ENCODE measurements at regions not wholly inside any gene's neighbourhood (a gene's known extent, or its start where the extent isn't known, plus 50 kb on each side); places are given as distances from the start of the nearest gene placed in this dataset.
"Not testable (repeated sequence)": the region's sequence is repeated elsewhere in the genome, so short reads cannot be mapped to it uniquely, and the experiment has no call there.

DNA sequence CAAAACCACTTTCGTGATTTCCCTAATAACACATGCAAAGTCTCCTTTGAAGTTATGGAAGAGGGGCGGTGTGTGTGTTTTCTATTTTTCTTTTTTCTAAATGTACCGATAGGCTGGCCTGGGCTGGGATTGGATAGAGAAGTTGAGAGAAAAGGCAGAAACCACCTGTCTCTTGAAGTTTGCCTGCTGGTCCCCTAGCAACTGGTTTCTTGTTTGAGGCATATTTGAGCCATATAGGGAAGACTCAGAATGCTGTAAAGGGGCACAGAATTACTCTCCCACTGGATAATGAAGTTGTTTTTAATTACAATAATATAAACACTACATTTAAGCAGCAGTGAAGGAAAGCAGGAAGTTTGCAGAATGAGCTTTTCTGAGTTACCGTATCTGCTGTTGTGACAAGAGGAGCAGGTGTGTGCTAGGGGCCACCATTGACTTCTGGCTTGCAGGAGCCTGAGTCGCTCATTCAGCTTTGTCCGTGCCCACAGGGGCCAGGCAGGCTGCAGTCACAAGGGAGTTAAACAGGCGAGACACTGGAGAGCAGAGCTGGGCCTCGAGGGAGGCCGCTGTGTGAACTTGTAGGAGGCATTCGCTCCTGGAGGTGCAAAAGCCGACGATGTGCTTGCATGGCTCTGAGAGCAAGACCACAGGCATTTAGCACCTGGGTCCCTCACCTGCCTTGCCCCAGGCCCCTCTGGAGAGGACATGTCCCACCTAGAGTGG lies 173.8 kb upstream of the RGS6 start:
- intact Hi-C loops (cut with DNase I) = no loop called here
- ATAC-seq (ENCODE audit: poor library complexity) (no peak), DNase-seq (no peak)

DNA sequence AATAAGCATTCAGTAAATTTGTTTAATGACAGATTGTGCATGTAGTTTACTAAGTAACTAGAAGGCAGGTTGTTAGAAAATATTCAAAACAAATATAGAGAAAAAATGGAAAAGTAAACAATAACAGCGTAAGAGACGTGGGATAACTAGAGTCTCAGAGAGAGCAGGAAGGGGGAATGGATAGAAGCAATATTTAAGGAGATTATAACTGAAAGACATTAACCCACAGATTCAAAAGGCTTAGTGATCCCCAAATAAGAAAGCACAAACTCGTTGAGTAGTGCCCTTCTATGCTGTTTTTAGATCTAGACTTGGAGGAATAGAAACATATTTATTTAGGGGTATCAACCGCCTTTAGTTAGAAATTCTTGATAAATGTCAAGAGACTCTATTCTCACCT lies 169.7 kb upstream of the RGS6 start:
- DNase-seq (no peak), ATAC-seq (ENCODE audit: poor library complexity) (no peak)
- intact Hi-C loops (cut with DNase I) = no loop called here

DNA sequence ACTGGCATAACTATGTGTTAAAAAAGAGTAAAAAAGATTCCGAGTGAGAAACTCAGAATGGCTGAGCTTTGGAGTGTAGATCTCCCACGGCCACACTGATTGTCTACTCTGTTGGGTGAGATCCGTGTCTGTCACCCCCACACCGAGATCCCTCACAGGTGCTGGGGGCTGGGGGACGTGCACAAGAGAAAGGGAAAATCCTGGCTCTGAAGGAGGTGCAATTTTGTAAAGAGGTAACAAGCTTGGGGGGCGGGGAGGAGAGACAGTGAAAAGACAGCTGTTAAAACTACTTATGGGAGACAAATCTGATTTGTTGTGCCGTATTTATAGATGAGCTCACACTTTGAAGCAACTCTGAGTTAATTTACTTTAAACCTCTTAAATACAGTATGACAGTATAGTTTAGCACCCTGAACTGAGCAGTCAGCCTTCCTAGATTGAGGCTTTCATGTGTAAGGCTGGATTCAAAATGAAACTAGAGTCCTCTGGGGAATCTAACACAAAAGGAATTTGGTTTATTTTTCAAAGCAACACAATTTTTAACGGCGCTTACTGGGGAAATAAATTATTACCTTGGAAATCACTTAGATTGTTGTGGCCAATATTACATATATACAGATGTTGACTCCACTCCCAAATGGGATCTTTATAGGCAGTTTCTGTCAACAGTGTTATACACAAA lies 167.4 kb upstream of the RGS6 start:
- ATAC-seq (ENCODE audit: poor library complexity) (no peak), DNase-seq (no peak)
- intact Hi-C loops (cut with DNase I) = no loop called here

DNA sequence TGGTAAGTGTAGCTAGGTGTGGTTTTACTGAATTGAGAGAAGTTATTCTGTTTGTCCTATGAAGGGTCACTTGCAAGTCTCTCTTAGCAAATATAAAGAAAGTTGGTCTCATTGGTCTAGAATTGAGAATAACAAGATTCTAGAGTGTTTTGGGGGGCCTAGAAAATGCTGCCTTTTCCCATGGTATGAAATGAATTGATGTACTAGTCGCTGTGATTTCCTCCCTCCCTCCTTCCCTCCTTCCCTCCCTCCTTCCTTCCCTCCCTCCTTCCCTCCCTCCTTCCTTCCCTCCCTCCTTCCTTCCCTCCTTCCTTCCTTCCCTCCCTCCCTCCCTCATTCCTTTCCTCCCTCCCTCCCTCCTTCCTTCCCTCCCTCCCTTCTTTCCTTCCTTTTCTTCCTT lies 166.7 kb upstream of the RGS6 start:
- no peak for ATAC-seq (ENCODE audit: poor library complexity)
- intact Hi-C loops (cut with DNase I) = no loop called here
- DNase-seq = no peak

DNA sequence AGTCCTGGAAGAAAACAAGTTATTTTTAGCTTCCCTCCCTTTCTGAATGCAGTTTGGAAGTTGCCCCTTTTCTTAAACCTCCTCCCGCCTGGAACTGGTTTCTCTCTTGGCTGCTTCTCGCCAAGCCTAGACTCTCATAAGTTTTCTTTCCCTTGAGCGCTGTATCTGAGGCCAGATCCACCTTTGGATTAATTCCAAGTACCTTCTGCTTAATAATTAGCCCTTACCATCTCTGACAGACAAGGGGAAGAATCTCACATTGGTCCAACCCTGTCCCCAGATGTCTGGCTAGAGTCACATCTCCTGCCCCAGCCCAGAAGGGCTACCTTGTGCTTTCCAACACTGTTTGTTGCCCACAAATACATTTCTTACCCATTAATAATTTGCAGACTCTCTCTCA lies 161.8 kb upstream of the RGS6 start:
- intact Hi-C loops (cut with DNase I) = no loop called here
- ATAC-seq (ENCODE audit: poor library complexity) = no peak
- no peak for DNase-seq

DNA sequence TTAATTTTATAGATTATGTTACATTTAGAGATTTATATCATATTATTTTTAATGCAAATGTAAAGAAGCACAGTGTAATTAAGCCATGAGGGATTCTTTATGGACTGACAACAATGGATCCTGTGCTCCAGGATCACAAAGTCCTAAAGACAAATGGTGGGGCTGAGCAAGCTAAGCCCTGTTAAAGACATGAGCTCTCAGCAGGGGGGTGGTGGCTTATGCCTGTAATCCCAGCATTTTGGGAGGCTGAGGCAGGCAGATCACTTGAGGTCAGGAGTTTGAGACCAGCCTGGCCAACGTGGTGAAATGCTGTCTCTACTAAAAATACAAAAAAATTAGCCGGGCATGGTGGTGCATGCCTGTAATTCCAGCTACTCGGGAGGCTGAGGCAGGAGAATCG lies 160.8 kb upstream of the RGS6 start:
- intact Hi-C loops (cut with DNase I); DNase-seq; ATAC-seq (ENCODE audit: poor library complexity): not testable (repeated sequence)

DNA sequence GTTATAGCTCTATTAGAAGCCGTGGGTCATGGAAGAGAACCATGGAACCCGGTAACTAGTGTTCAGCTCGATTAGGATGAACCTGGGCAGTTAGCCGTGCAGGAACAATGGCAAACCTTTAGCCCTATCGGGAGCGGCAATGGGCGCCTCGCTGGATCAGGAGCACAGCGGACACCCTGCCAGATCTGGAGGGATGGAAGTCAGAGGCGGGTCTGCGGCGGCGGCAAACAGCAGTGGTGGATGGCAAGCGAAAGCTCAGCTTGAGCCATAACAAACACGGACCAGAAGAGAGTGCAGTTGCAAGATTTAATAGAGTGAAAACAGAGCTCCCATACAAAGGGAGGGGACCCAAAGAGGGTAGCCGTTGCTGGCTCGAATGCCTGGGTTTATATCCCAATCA lies 160.2 kb upstream of the RGS6 start:
- intact Hi-C loops (cut with DNase I); ATAC-seq (ENCODE audit: poor library complexity); DNase-seq: not testable (repeated sequence)

DNA sequence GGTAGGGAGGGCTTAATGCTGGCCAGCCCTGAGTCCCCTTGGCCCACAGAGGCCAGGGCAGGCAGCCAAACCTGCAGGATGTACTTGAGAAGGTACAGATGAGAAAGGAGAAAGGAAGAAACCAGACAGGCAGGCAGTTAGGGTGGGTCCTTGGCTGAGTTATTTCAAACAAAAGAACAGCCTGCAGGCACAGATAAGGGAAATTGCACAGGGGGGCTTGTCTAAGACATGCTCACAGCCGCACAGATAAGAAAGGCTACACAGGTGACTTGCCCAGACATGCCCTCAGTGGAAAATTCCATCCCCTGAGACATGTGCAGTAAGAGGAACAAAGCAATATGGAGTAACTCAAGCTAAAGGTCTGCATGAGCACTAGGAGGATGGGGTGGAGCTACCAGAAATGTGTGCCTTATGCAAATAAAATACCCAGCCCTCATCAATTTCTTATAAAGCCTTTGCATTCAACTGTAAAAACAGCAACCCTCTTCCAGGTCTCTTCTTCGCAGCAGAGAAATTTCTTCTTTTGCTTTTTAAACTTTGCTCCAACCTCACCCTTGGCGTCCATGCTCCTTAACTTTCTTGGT lies 158.2 kb upstream of the RGS6 start:
- DNase-seq (no peak), ATAC-seq (ENCODE audit: poor library complexity) (no peak)
- intact Hi-C loops (cut with DNase I) = no loop called here

DNA sequence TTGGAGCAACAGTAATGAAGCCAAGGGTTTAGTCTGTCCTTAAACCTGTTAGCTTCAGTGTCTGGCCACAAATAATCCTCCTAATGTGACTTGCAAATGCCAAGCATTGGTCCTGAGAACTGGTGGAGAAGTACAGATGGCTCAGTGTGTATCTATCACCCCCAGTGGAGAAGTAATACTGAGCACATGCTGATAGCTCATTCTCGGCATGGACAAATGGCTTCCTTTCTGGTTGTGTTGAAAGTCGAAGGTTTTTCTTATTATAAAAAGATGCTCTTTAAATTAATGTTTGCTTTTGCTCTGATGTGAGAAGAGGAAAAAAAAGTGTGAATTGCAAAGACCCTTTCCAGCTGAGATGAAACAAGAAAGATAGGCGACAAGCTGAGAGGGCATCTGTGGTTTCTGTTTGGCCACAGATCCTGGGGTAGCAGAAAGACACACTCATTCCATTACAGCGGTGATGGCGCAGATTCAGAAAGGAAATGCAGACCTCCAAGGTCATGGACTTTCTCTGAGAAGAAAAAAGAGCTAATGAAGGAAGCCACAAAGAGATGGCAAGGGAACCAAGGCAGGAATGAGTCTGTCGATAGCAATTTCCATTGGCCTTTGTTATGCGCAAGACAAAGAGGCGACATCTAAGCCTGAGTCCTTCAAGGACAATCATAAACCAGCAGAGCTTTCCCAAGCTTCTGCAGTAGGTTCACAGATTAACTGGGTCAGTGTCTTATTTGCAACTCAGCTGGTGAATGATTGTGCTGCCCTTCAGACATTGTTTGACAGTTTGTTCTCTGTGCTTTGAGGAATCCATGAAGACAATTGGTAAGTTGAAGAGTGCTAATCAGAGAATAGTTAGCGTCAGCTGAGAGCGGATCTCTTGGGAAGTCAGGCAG lies 155.5 kb upstream of the RGS6 start:
- no peak for ATAC-seq (ENCODE audit: poor library complexity)
- intact Hi-C loops (cut with DNase I) = no loop called here
- no peak for DNase-seq

DNA sequence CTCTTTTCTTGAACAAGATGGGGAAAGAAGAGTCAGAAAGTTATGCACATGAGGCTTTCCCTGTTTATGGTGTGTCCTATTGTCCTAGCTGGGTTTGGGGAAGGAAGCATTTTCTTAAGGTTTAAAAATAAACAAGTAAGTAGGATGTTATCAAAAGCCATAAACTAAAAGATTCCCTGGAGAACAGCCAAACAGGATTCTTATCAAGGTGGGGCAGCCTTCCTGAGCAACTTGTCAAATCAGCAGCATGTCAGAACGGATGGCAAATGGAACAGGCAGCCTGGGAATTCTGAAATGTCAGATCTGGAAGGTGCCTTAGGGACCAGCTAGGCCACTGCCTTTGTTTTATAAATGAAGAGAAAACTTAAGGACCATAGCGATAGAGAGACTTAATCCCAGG lies 152.2 kb upstream of the RGS6 start:
- no peak for DNase-seq
- intact Hi-C loops (cut with DNase I) = no loop called here
- peak; percentile 15 for ATAC-seq (ENCODE audit: poor library complexity)

DNA sequence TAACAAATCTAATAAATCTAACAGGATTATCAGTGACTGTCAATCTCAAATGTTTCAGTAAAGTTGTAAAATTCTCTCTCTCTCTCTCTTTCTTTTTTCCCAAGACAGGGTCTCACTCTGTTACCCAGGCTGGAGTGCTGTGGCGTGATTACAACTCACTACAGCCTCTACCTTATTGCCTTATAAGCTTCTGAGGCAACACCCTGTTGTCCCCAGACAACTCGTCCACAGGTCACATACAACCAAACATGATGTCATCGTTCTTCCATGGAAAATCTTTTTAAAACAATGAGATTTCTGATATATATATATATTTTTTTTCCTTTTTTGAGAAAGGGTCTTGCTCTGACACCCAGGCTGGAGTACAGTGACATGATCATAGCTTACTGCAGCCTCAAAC lies 151.4 kb upstream of the RGS6 start:
- intact Hi-C loops (cut with DNase I) = no loop called here
- DNase-seq = no peak
- no peak for ATAC-seq (ENCODE audit: poor library complexity)

DNA sequence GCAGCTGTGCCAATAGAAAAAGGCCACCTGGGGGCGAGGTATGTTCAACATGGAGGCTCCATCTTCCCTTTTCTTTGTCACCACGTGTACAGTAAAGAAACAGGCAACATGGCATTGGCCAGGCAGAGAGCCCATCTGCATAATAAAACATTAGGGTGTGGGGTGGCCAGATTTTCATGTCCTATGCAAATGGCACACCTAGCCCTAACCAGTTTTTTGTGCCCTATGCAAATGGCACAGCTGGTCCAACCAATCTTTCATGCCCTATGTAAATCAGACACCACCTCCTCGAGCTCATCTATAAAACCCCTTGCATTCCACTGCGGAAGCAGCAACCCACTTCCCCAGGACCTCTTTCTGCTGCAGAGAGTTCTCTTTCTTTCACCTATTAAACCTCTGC lies 149.1 kb upstream of the RGS6 start:
- DNase-seq (no peak), ATAC-seq (ENCODE audit: poor library complexity) (no peak)
- intact Hi-C loops (cut with DNase I) = no loop called here

DNA sequence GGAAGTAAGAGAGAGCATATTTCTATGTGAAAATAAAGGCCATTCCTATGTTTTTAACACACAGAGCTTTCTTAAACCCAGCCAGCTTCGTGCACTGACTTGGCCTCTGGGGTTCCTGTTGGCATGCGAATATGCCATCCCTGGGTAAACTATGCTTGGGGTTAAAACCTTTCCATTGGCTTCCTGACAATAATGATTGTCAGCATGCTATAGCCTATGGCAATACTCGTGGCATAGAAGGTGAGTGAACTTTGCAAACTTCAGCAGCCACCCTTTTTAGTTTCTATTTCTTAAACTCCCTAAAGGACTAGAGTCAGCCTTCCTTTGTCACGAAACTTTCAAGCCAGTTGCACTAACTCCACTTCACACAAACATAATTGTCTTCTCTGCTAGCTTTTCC lies 148.4 kb upstream of the RGS6 start:
- DNase-seq (no peak), ATAC-seq (ENCODE audit: poor library complexity) (no peak)
- intact Hi-C loops (cut with DNase I) = no loop called here

DNA sequence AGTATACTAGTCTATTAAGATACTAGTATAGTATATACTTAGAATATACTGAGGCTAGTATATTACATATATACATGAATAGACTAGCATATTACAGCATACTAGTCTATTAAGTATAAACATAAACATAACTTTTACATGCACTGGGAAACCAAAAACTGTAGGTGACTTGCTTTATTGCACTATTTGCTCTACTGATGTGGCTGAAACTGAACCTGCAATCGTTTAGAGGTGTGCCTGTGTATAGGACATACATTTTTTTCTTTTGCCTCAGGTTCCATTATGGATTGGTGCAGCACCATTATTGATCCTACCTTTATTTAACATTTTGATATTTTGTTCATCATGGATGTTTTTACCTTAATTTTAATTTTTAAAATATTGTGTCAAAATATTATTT lies 143.2 kb upstream of the RGS6 start:
- DNase-seq (no peak), ATAC-seq (ENCODE audit: poor library complexity) (no peak)
- intact Hi-C loops (cut with DNase I) = no loop called here

DNA sequence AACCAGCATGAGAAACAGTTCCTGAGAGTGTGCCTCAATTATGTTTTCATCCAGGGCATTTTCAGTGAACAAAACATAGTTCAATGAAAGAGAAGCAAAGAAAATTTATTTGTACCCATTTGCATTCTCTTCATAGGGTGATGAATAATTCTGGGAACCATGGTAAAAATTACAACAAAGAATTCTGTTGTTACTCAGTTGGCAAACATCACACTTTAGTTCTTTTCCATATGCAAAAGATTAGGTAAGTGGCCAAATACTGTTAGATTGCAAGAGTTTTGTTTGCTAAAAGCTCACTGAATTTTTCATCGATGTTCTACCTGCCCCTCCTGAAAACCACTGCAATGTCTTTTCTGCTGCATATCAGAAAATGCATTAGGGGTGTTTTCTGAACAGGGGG lies 132.4 kb upstream of the RGS6 start:
- ATAC-seq (ENCODE audit: poor library complexity) (no peak), DNase-seq (no peak)
- intact Hi-C loops (cut with DNase I) = no loop called here

DNA sequence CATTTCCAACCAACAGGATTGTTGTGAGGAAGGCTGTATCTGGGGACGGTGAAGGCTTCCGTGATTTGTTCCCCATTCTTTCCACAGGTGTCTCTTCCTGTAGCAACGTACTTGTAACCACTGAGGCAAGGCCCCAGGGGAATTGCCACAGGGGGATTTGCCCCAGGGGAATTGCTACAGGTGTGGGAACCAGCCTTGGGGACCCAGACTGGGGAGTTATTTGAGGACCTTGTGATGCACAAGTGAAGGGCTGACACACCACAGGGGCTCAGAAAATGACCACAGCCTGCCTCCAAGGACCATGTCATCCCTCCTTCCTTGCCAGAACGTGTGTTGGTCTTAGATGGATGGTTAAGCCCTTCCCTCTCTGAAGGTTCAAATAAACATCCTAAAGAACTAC lies 131.4 kb upstream of the RGS6 start:
- intact Hi-C loops (cut with DNase I) = no loop called here
- ATAC-seq (ENCODE audit: poor library complexity) (no peak), DNase-seq (no peak)

DNA sequence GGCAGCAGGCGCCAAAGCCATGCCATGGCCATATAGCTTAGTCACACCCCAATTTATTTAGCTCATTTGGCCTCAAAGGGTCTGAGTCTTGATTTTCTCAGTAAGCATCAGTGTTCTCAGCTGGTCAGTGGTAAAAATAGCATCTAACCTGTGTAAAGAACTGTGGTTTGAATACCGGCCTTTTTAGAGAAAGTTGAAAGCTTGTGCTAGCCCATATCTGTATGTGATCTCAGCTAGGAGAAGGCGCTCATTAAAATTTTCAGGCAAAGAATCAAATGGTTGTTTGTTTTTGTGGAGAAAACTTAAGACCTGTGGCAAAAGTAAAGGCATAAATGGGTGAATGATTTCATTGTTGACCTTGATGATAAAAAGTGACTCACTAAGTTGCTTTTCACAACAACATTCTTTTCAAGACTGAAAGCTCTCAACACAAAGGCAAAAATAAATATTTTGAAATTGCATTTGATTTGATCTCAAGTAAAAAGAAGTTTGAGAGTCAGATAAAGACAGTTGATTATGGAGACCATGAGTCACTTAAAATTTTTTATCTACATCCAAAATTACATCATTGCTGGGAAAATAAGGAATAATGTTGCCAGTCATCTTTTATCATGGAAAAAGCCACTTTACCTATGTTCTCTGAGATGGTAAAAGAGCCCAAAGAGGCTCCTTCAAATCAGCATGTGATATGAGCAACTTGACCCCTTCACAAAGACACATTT lies 128.5 kb upstream of the RGS6 start:
- DNase-seq (no peak), ATAC-seq (ENCODE audit: poor library complexity) (no peak)
- intact Hi-C loops (cut with DNase I) = no loop called here

DNA sequence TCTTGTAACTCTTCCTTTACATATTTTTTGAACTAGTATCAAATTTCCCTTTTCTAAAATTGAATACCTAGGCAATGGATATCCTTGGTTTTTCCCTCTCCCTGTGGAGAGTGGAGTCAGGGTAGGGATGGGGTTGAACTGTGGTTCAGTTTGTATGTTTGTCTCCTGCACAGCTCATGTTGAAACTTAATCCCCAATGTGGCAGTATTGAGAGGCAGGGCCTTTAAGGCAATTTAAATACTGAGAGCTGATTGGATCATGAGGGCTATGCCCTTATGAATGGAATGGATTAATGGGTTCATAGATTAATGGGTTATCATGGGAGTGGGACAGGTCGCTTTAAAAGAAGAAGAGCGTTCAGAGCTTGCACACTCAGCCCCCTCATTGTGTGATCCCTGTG lies 127.2 kb upstream of the RGS6 start:
- DNase-seq = no peak
- intact Hi-C loops (cut with DNase I) = no loop called here
- no peak for ATAC-seq (ENCODE audit: poor library complexity)

DNA sequence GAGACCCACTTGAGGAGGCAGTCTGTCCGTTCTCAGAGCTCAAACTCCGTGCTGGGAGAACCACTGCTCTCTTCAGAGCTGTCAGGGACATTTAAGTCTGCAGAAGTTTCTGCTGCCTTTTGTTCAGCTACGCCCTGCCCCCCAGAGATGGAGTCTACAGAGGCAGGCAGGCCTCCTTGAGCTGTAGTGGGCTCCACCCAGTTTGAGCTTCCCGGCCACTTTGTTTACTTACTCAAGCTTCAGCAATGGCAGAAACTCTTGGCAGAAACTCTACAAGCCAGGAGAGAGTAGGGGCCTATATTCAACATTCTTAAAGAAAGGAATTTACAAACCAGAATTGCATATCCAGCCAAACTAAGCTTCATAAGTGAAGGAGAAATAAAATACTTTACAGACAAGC lies 125.2 kb upstream of the RGS6 start:
- intact Hi-C loops (cut with DNase I); DNase-seq; ATAC-seq (ENCODE audit: poor library complexity): not testable (repeated sequence)

All from Right ventricle myocardium superior (tissue), 1 donor.